Umbilical cord (tissue), 1 donor: ENCODE measurements at regions not wholly inside any gene's neighbourhood (a gene's known extent, or its start where the extent isn't known, plus 50 kb on each side); places are given as distances from the start of the nearest gene placed in this dataset.
A peak's percentile ranks its signal among the peaks of the same experiment; 100 is the strongest.
"Not testable (repeated sequence)": the region's sequence is repeated elsewhere in the genome, so short reads cannot be mapped to it uniquely, and the experiment has no call there.

Experiments
- DNase-seq: peaks from one replicate; pipeline ENCODE4 v3.0.0-alpha.2; 2015; ENCODE audit warnings: low spot score

DNA sequence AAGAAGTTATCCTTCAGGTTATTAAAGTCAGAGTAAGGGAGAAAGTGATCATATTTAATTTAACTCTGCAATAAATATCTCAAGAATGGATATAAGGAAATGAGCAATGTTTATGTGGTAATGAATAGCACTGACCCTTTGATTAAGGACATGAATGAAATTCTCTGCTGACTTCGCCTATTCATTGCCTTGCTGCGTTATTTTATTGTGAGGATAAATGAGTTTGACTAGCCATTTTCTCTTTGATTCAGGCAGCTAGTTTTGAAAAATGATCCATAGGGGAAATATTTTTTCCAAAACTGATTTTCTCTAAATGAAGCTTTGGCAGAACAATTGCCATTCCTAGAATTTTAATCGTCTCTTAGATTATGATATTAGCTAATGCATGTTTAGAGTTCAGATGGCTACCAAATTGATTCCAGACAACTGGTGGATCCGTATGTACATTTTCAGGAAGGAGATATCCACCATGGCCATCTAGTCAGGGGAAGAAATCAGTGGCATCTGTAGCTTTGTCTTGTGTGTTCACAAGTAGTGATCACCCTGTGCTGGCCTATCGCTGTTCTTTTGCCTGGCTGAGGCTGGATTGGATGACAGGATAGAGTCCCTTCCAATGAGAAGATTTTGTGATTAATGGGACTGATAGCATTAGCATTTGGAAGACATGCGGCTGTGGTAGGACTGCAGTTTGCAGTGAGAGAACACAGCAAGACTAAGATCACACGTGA is 302.3 kb upstream of the RGS6 start:
- no peak for DNase-seq

DNA sequence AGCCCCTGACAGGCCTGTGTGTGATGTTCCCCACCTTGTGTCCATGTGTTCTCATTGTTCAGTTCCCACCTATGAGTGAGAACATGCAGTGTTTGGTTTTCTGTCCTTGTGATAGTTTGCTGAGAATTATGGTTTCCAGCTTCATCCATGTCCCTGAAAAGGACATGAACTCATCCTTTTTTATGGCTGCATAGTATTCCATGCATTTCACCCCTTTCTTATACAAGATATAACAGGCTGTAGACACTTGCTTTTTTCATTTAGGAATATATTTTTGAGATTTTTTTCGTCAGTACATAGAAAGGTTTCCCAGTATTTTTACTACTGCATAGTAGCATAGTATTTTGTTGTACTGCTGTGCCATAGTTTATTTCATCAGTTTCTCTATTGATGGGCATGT is 301.2 kb upstream of the RGS6 start:
- DNase-seq: not testable (repeated sequence)

DNA sequence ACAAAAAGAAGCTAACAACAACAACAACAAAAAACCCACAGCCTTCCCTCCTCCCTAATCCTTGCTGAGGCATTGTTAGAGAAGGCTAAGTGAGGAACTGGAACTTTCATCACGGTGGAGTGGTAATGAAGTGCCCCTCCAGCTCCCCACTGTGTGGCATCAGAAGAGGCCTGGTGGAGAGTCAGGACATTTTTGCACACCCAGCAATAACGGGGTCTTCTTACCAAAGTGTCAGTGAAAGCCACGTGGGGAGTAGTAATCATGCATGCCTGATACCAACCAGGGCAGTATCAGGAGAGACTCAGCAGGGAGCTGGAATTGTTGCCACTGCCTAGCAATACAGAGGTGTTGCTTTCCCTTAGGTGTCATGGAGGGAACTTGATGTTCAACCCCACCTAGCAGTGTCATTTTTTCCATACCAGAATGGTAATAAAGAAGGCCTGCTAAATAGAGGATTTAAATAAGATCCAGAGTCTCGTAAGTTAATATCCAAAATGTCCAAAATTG is 299.7 kb upstream of the RGS6 start:
- DNase-seq: no peak

DNA sequence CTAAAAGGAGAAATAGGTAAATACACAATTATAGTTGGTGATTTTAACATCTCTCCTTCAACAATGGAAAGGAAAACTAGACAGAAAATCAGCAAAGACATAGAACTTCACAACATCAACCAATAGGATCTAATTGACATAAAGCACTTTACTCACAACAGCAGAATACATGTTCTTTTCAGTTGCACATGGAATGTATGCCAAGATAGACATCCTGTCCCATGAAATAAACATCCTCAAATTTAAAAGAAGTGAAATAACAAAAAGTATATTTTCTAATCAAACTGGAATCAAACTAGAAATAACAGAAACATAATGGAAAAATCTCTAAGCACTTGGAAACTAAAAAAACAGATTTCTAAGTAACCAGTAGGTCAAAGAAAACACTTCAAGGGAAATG is 296.2 kb upstream of the RGS6 start:
- DNase-seq: no peak

DNA sequence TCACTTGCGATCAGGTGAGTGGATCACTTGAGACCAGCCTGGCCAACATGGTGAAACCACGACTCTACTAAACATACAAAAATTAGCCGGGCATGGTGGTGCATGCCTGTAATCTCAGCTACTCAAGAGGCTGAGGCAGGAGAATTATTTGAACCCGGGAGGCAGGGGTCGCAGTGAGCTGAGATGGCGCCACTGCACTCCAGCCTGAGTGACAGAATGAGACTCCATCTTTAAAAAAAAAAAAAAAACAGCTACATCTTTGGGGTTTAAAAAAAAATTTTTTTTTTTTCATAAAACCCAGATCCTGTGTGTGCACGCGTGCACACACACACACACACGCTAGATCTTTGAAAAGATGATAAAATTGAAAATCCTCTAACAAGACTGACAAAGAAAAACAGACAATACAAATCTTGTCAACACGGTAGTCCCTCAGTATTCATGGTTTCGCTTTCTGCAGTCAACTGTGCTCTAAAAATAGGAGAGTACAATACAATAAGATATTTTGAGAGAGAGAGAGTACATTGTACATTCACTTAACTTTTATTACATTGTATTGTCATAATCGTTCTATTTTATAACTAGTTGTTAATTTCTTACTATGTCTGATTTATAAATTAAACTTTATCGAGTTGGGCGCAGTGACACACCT is 295.3 kb upstream of the RGS6 start:
- no peak for DNase-seq

DNA sequence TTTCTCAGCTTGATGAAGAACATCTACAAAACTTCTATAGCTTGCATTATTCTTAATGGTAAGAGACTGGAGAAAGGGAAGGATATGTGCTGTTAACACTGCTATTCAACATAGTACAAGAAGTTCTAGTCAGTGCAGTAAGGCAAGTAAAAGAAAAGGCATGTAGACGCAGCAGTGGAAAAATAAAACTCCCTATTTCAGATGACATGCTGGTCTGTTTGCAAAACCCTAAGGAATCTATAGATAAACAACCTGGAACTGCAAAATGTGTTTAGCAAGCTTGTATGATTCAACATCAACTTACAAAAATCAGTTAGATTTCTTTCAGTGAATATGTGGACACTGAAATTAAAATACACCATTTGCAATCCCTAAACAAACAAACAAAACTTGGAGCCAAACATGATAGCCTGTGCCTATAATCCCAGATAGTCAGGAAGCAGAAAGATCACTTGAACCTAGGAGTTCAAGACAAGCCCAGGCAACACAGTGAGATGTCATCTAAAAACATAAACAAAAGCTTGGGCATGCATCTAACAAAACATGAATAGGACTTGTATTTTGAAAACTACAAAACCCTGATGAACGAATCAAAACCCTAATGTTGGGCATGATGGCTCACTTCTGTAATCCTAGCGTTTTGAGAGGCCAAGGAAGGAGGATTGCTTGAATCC is 293.6 kb upstream of the RGS6 start:
- no peak for DNase-seq

DNA sequence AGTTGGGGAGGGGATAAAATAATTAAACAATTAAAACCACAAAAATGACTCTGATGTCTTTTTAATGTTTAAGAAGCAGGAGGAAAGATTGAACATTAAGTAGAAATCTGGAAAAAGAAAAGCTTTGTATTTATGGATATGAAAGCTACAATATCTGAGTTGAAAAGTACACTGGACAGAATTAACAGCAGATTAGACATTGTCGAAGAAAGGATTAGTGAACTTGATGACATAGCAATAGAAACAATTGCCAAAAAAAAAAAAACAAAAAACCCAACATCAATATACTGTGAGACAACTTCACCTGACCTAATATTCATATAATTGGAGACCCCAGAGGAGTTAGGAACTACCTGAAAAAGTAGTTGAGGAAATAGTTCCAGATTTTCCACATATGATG is 289.5 kb upstream of the RGS6 start:
- DNase-seq: no peak

DNA sequence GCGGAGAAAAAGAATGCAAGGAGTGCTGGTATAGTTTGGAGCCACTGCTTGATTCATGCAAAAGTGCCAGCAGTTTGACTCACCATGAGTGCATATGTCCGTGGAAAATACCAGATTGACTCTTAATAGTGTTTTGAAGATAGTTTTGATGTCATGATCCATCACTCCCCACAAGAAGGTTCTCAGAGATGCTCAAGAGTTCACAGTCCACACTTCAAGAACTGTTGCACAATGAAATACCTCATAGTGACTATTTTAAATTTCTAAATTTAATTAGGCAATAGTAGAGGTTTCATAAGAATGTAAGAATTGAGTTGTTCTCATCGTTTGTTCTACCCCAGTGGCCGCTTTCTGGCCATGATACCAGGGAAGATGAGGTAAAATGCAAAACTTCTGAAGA is 286.6 kb upstream of the RGS6 start:
- DNase-seq: no peak

DNA sequence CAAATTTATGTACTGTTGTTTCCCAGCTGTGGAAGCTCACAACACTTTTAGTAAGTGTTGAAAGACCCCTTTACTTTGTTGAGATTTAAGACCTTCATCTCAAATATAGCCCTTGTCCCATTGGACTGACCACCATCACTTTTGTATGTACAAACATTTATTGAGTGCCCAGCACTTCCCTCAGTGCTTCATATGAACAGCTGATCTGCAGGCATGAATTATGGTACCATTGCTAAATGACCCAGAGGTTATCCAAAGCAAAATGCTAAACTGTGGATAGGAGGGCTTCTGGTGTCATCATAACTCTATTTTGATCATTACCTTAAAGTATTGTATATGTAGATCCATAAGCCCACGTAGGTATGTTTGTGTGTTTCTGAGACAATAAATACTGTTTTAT is 285.7 kb upstream of the RGS6 start:
- DNase-seq: no peak

DNA sequence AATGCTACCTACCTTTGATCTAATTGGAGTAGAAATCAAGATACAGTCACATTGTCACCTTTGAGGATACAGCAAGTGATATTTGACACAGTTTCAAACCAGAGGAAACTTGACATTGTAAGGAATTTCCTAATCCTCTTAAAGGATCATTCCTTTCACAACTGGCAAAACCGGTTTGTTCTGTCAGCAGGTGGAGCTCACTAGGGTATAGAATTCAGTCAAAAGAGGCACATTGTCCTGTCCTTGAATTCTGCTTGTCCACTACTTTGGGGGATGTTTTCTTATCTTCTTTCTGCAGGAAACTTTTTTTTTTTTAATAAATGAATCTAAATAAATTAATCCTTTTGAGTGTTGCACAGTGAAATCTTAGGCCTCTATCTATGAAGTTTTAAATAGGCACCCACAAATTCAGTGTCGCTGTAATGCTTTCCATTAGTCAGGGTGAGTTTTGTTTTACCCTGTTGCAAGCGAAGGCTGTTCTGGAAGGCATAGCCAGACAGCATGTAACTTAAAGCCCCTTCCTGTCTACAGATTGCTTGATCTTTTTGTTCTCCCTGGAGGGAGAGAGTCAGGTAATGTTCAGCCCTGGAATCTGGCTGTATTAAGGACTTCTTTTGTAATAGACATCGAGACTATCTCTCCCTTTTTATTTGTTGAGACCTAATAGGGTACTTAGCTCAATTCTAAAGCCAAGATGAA is 285.0 kb upstream of the RGS6 start:
- peak; percentile 52 for DNase-seq

DNA sequence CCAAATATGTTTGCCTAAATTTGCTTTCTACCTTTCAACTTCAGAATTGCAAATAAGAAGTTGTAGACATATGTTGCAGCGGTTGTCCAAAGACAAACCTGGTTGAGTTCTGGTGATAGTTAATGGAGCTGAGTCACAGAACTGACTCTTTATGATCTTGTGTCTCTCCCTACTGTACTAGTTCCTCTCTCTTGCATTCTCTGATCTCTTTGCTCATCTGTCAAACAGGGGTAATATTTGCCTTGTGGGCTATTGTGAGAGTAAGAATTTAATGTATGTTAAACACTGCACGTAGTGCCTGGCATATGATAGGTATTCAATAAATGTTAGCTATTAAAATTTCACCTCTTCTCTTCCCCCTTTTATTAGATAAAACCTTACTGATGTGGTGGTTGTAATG is 283.5 kb upstream of the RGS6 start:
- DNase-seq: no peak

DNA sequence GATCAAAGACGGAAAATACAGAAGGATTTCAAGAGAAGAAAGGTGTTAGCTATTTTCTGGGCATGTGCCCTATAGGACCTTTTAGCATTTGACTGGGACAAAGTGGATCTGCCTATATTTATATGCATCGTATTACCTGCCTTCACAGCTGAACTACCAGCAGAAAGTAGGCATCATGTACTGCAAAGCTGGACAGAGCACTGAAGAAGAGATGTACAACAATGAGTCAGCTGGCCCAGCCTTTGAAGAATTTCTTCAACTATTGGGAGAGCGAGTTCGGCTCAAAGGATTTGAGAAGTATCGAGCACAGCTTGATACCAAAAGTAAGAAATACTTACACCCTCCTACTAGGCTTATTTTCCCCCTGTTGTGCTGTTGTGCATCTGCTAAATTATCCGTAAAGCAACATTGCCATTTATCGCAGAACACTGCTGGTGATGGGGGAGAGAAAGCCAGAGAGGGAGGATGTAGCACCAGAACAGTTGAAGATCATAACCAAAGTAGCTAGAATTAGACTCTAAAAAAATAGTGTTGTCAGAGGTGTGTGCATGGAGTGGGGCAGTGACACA is 282.0 kb upstream of the RGS6 start:
- DNase-seq: peak; percentile 24

DNA sequence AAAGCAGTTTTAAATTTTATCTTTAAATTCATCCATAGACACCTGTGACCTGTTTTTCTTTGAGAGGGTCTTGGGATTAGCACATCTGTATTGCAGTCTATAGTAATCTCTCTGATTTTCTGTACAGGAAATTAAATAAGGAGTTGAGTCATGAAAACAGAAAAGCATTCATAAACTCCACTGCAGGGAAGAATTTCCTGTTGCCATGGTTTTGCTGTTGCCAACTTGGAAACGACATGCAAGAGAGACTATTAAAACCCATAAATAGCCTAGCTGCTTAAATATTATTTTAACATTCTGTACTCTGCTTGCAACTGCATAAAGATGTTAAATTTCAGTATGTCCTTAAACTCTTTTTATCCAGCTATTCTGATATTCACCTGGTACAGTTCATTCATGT is 281.0 kb upstream of the RGS6 start:
- peak; percentile 93 for DNase-seq

DNA sequence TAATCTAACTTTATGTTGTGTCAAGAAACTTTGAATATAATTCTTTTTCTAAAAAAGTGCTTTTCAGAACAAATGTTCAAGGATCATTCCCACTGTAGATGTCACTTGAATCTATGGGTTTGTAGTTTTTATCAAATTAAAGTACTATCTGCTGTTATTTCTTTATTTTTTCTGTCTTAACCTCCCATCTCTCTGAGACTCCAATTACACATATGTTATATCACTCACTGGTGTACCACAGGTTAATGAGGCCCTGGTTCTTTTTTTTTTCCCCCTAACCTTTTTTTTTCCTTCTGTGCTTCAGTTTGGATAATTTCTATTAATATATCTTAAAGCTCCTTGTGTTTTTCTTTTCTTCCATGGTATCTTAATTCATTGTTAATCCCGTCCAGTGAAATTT is 279.9 kb upstream of the RGS6 start:
- DNase-seq: no peak

DNA sequence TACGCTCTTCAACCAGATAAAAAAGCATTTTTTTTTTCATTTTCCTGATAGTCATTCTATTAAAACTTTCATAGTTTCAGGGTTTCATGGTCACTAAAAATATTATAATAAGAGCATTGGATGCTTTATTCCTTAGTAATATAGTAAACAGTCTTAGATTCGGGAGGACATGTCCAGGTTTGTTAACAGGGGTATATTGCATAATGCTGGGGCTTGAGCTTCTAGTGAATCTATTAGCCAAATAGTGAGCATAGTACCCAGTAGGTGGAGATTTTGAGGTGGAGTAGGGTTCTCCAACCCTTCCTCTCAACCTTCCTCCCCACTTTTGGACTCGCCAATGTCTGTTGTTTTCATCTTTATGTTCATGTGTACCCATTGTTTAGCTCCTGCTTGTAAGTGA is 277.4 kb upstream of the RGS6 start:
- DNase-seq: no peak

DNA sequence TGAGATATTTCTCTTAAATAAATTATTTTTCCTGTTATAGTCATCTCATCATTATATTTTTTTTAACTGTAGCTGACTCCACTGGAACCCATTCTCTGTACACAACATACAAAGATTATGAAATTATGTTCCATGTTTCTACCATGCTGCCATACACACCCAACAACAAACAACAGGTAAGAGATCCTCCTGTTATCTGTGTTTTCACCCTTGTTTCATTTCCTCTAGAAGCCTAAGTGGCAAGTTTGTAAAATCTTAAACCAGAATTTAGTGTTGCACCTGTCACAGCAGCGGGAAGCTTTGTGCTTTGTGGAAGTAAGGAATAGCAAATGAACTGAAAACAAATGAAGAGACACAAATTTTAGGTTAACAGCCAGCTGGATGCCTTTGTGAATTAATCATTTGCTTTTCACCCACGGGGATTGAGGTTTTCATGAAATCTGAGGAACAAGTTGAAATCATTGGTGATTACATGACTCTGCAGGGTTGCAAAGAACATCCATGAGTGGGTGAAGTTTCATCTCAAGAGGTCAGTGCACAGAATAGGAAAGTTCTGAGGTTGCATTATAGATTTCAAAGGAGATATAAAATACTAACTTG is 273.9 kb upstream of the RGS6 start:
- no peak for DNase-seq

DNA sequence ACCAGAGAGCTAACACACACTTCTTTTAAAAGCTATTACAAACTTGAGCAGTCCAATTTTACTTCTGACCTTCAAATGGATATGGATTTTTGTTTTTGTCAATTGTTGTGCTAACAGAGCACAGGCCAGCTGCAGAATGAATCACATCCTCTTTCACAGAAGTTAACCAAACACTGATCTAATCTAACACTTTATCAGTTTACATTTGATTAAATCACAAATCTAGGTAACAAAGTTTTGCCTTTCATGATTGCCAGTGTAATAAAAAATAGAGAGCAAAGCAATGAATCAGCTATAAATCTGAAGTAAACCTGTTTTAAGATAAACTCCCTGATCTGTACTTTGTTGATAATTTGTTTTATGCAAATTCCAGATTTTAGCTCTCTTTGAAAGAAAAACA is 273.1 kb upstream of the RGS6 start:
- DNase-seq: no peak

DNA sequence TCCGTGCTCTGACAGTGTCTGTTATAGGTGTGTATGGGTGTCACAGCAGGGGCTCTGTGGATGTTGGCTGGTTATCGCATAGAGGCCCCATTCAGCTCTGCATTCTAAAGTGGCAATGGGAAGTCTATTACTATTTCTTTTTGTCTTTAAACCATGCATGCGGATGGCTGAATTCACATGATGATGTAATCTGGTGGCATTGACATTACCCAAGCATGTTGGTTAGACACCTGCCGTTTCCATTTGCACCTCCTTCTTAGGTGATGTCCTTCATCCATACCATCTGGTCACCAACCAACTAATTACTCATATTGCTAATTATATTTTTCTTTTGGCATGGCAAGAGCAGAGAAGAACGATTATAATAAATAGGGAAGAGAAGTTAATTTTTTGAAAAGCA is 270.8 kb upstream of the RGS6 start:
- no peak for DNase-seq

DNA sequence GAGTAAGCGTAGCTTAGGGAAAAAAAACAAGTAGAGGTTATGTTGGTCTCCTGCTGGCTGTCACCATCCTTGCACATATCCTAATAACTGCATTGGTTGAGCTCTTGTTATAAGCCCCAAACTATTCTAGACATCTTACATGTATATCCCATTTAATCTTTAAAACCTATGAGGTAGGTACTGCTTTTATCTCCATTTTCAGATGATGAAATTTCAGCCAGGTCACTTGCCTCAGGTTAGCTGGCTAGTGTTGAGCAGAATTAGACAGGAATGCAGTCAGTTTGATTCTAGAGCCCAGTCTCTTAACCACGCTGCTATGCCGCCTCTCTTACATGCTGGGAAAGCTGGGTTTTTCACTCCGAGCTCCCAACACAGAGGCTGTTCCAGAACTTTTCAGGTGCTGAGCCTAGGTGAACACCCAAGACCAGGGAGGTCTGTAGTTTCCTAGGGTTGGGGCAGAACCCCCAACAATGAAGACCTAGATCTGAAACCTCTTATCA is 269.9 kb upstream of the RGS6 start:
- no peak for DNase-seq

DNA sequence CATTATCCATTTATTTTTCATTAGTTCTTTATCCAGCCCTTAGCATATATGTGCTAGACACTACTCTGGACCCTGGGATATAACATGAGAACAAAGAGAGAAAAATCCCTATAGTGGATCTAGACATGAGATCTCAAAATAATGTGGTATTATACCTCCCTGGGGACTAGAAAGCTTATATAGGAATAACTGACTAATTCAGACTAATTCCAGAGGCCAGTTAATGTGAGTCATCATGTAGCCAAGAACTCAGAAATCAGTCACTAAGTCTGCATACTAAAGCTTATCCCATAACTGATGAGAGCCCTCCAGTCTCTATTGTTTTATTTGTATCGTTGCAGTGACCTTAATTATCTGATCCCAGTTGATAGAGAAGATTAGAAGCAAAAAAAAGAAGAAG is 267.1 kb upstream of the RGS6 start:
- DNase-seq: no peak

DNA sequence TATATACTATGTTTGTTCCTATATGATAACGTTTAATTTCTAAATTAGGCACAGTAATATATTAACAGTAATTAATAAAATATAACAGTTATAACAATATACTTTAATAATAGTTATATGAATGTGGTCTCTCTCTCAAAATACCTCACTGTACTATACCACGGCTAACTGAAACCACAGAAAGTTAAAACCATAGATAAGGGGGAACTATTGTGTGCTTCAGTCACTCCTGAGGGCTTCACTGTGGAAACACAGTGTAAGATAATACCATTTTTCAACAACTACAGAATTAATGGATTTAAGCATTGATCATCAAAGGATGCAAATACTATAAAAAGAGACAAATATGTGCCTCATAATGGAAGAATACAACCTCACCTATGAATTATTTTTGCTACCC is 266.4 kb upstream of the RGS6 start:
- no peak for DNase-seq
